ENCODE measurements at regions not wholly inside any gene's neighbourhood (a gene's known extent, or its start where the extent isn't known, plus 50 kb on each side); places are given as distances from the start of the nearest gene placed in this dataset.

GRCh38 chr6:95244751-95245150 lies 332.6 kb upstream of the MANEA start:
- Histone ChIP-seq H2AFZ (ENCODE audit: low read length) (no peak overlapping the region), H3K9ac (ENCODE audit: insufficient read depth, low read depth, low read length) (no peak overlapping the region), H3K4me2 (ENCODE audit: low read depth, low read length) (no peak overlapping the region), H3K36me3 (replicated peaks in 1 of 2; ENCODE audit: control insufficient read depth in 1 of 2, insufficient read depth in 2 of 2, low read length in 2 of 2) (no peaks in the 10 kb centered on the region), H3K27ac (ENCODE audit: extremely low read length, insufficient read depth, low read length) (no peak overlapping the region), H4K20me1 (ENCODE audit: insufficient read depth, low read length) (no peaks in the 10 kb centered on the region), H3K79me2 (ENCODE audit: insufficient read depth, low read length) (no peaks in the 10 kb centered on the region), H3K9me3 (ENCODE audit: low read length) (no peaks in the 10 kb centered on the region), H3K4me1 (ENCODE audit: insufficient read depth, low read length) (no peaks in the 10 kb centered on the region), H3K4me3 (replicated peaks in 1 of 3; ENCODE audit: insufficient read depth in 1 of 3, low read depth in 2 of 3, low read length in 3 of 3) (no peak overlapping the region), H3K27me3 (ENCODE audit: control insufficient read depth in 1 of 2, insufficient read depth in 2 of 2, low read length in 2 of 2) (no peaks in the 10 kb centered on the region; a peak in 1 of 5 replicates)
- TF ChIP-seq HNF4A (CRISPR knock-in tag; IDR thresholded peaks at IDR 0.05), result no peak
- TF ChIP-seq ZNF530 (CRISPR knock-in tag; IDR thresholded peaks at IDR 0.05; ENCODE audit: low read depth), result no peak
- TF ChIP-seq KLF13 (CRISPR knock-in tag; IDR thresholded peaks at IDR 0.05), result no peak
- TF ChIP-seq, protein P1, sequence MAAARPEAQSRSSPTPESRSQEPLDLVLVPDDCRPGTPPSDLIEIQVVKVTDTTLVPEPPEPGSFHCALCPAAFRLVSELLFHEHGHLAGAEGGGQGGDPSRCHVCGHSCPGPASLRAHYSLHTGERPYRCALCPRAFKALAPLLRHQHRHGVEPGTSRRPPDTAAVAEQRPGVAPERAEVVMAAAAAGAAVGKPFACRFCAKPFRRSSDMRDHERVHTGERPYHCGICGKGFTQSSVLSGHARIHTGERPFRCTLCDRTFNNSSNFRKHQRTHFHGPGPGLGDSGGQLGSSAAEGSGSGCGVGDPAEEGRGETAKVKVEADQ (CRISPR knock-in tag; IDR thresholded peaks at IDR 0.05; ENCODE audit: borderline replicate concordance), result no peak
- TF ChIP-seq KAT7 (CRISPR knock-in tag; IDR thresholded peaks at IDR 0.05; ENCODE audit: borderline replicate concordance), result no peak
- no peak for TF ChIP-seq MAZ (IDR thresholded peaks at IDR 0.05; ENCODE audit: borderline replicate concordance, low read depth, low read length)
- no peak for TF ChIP-seq MAZ (CRISPR knock-in tag; IDR thresholded peaks at IDR 0.05; ENCODE audit: low read depth)
- TF ChIP-seq TCF12 (IDR thresholded peaks at IDR 0.05), result no peak
- TF ChIP-seq TCF12 (CRISPR knock-in tag; IDR thresholded peaks at IDR 0.05), result no peak
- no peak for TF ChIP-seq ZNF446 (CRISPR knock-in tag; IDR thresholded peaks at IDR 0.05)
- no peak for TF ChIP-seq ZNF329 (CRISPR knock-in tag; IDR thresholded peaks at IDR 0.05; ENCODE audit: low read depth)
- ChIA-PET POLR2A (no interaction called here), CTCF (ENCODE audit: low intra/inter-chr PET ratio, low total read pairs) (no interaction called here)
- FAIRE-seq (no peak), DNase-seq (ENCODE audit: low spot score) (no peak), ATAC-seq (no peak)
- intact Hi-C loops (cut with micrococcal nuclease; ENCODE audit: unreplicated experiment) (no loop called here), in situ Hi-C loops (cut with HindIII; ENCODE audit: extremely low pct_ligation_motif_present, low pct_unique_long_range_greater_than_20kb) (no loop called here)
- BruUV-seq (replicated peaks), result no TSS peak
- 1% methylated on average over 2 of the region's 2 CpGs for WGBS (ENCODE audit: low lambda C conversion rate)
